Progenitor cell of endocrine pancreas (in vitro differentiated cells): ENCODE measurements at regions not wholly inside any gene's neighbourhood (a gene's known extent, or its start where the extent isn't known, plus 50 kb on each side); places are given as distances from the start of the nearest gene placed in this dataset.
A peak's percentile ranks its signal among the peaks of the same experiment; 100 is the strongest.

Experiments used
- DNase-seq: peaks from one replicate; pipeline ENCODE4 v3.0.0; 2021; ENCODE audit warnings: low spot score; ENCODE audit not compliant: unreplicated experiment
- H3K27ac Mint-ChIP-seq: 2 replicates; pipeline ENCODE4 v1.8.0; 2021; ENCODE audit warnings: mild to moderate bottlenecking, moderate library complexity, mixed read lengths
- H3K27me3 Mint-ChIP-seq: 2 replicates; pipeline ENCODE4 v1.8.0; 2021; ENCODE audit warnings: mixed read lengths
- H3K36me3 Mint-ChIP-seq: 2 replicates; pipeline ENCODE4 v1.8.0; 2022; ENCODE audit warnings: mixed read lengths; ENCODE audit not compliant: insufficient read depth
- H3K4me1 Mint-ChIP-seq: 2 replicates; pipeline ENCODE4 v1.8.0; 2021; ENCODE audit warnings: low read depth, mixed read lengths
- H3K4me3 Mint-ChIP-seq: 2 replicates; pipeline ENCODE4 v1.8.0; 2021; ENCODE audit warnings: low read depth, mild to moderate bottlenecking, moderate library complexity, mixed read lengths
- H3K9me3 Mint-ChIP-seq: 2 replicates; pipeline ENCODE4 v1.8.0; 2021; ENCODE audit warnings: low read depth, mixed read lengths
- TF ChIP-seq, protein P1 (sequence below): fragments of 200-600 bp; sonication (generic); IDR thresholded peaks from one replicate; pipeline ENCODE4 v1.5.0; 2021; ENCODE audit warnings: antibody characterized with exemption, mild to moderate bottlenecking; ENCODE audit not compliant: unreplicated experiment

DNA sequence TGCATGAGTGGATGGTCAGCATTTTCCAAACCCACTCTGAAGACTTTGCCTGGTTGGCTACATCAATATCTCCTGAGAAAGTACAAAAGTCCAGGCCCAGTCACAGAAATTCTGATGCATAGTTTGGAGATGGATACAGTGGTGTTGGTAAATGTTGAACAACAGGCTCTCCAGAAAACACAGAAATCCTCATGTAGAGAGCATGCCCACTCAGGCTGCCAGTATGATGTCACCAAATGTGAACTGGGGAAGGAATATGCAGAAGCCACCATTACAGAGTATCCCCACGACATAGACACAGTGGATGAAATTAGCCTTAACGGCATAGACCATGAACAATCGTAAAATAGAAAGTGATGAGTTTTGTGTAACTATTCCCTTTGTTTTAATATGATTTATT lies 97.1 kb upstream of the NXT1 start:
- no peak for DNase-seq
- TF ChIP-seq, protein P1, sequence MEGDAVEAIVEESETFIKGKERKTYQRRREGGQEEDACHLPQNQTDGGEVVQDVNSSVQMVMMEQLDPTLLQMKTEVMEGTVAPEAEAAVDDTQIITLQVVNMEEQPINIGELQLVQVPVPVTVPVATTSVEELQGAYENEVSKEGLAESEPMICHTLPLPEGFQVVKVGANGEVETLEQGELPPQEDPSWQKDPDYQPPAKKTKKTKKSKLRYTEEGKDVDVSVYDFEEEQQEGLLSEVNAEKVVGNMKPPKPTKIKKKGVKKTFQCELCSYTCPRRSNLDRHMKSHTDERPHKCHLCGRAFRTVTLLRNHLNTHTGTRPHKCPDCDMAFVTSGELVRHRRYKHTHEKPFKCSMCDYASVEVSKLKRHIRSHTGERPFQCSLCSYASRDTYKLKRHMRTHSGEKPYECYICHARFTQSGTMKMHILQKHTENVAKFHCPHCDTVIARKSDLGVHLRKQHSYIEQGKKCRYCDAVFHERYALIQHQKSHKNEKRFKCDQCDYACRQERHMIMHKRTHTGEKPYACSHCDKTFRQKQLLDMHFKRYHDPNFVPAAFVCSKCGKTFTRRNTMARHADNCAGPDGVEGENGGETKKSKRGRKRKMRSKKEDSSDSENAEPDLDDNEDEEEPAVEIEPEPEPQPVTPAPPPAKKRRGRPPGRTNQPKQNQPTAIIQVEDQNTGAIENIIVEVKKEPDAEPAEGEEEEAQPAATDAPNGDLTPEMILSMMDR, result no peak
- Mint-ChIP-seq H3K4me1 (peaks cover 14% of the 10 kb centered on the region), H3K27me3 (peaks cover 45% of the 10 kb centered on the region), H3K4me3 (no peak overlapping the region), H3K36me3 (no peaks in the 10 kb centered on the region), H3K9me3 (no peaks in the 10 kb centered on the region), H3K27ac (no peak overlapping the region)

DNA sequence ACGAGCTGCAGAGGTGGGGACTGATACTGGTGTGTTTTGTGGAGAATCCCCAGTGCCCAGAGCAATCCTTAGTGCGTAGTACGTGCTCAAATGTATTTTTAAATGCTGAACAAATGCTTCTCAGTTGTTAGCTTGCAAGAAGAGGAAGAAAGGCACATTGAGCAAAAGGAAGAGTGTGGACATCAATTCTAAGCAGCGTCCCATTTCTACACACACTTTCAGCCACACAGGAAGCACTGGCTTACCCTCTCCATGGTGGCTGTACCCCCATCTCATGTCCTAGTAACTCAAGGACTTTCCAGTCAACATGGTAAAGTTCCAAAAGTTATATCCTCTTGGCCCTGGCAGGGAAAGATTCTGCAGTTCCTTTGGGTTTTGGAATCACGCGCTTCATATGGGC lies 98.8 kb upstream of the NXT1 start:
- DNase-seq, result no peak
- H3K27me3 Mint-ChIP-seq, result peaks cover 52% of the 10 kb centered on the region

DNA sequence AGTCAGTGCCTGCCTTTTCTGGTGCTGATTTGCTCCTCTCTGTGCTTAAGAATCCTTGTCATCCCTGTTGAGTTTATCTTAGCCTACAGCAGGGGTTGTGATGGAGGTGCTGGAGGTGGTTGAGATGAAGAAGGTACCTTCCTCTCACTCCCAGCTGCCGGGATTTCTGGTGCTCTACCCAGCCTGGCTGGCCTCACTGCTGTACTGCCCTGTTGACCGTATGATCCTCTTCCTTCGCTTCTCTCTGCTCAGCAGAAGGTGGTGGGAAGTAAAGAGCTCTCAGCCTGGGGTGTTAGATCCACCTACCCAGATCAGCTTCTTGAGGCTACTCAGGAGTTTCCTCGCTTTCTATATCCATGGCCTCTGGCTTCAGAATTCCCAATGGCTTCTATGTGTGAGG lies 101.0 kb upstream of the NXT1 start:
- H3K27me3 Mint-ChIP-seq, result peaks cover 46% of the 10 kb centered on the region
- no peak overlapping the region for H3K27ac Mint-ChIP-seq
- no peak for DNase-seq
- no peaks in the 10 kb centered on the region for H3K9me3 Mint-ChIP-seq
- H3K4me3 Mint-ChIP-seq, result no peak overlapping the region
- no peaks in the 10 kb centered on the region for H3K36me3 Mint-ChIP-seq
- H3K4me1 Mint-ChIP-seq, result no peaks in the 10 kb centered on the region
- TF ChIP-seq, protein P1, result no peak

More for the DNA sequence above, 98.8 kb upstream of the NXT1 start:
- H3K4me3 Mint-ChIP-seq, result no peak overlapping the region
- H3K27ac Mint-ChIP-seq, result peak overlapping the region; percentile 15
- no peaks in the 10 kb centered on the region for H3K36me3 Mint-ChIP-seq
- peaks cover 1% of the 10 kb centered on the region for H3K4me1 Mint-ChIP-seq
- no peaks in the 10 kb centered on the region for H3K9me3 Mint-ChIP-seq
- TF ChIP-seq, protein P1, result no peak

DNA sequence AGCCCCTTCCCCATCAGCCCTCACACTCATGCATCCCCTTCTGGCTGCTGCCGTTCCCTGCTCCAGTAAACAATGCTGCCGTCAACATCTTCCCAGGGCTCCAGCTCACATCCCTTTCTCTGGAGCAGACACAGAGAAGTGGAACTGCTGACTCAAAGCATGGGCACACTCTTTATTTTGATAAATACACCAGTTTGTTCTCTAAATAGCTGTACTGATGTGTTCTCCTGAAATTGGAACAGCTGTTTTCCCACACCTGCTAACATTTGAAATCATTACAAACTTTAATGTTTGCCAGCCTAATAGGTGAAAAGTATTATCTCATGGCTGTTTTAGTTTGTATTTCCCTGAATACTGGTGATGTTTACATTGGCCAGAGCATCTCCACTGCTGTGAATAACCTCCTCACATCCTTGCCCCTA lies 102.1 kb upstream of the NXT1 start:
- no peaks in the 10 kb centered on the region for H3K9me3 Mint-ChIP-seq
- H3K27me3 Mint-ChIP-seq, result peaks cover 41% of the 10 kb centered on the region
- H3K27ac Mint-ChIP-seq, result no peak overlapping the region
- no peak overlapping the region for H3K4me3 Mint-ChIP-seq
- H3K4me1 Mint-ChIP-seq, result no peaks in the 10 kb centered on the region
- DNase-seq, result no peak
- TF ChIP-seq, protein P1, result no peak
- H3K36me3 Mint-ChIP-seq, result no peaks in the 10 kb centered on the region

DNA sequence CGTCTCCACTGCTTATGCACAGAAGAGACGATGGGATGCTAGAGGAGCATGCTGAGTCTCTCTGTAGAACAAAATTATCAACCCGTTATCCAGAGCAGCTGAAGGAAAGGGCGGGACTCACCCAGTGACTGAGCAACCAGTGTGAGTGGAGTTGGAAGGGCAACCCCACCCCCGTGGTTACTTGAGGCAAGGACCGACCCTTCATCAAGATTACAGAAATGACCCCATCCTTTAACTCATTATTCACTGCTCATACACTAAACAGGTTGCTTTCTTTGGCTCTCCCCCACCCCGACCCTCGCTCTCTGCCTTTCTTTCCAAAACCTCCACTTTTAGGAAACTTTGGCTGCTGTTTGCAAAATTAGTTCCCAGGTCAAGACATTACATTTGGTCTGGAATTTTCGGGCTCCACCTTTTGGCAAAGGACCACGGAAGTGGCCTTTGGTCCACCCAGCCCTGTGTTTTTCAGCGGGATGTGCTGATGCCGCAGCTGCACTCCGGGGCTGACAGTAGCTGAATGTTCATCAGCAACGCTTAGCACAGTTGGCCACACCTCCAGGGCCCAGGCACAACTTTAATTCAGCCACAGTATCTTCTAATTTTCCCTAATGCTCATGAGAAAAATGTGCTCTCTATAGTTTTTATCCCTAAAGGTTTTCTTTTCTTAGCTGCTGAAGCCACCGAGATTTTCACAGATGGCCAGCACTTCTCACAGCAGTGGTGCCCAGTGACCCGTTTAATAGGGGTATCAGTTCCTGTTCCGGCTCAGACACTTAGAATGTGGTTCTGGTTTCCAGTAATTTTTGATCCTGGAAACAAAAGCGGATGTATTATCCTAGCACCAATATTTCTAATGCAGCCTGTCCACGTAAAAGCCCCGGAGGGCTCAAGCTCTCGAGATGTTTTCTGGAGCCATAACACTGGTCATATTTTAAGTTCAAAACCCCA lies 103.6 kb upstream of the NXT1 start:
- TF ChIP-seq, protein P1, result no peak
- no peak overlapping the region for H3K27ac Mint-ChIP-seq
- H3K4me3 Mint-ChIP-seq, result no peak overlapping the region
- H3K9me3 Mint-ChIP-seq, result no peaks in the 10 kb centered on the region
- no peak for DNase-seq
- no peaks in the 10 kb centered on the region for H3K36me3 Mint-ChIP-seq
- peaks cover 41% of the 10 kb centered on the region for H3K27me3 Mint-ChIP-seq
- peaks cover 5% of the 10 kb centered on the region for H3K4me1 Mint-ChIP-seq
